ENCODE measurements at regions not wholly inside any gene's neighbourhood (a gene's known extent, or its start where the extent isn't known, plus 50 kb on each side); places are given as distances from the start of the nearest gene placed in this dataset.

DNA sequence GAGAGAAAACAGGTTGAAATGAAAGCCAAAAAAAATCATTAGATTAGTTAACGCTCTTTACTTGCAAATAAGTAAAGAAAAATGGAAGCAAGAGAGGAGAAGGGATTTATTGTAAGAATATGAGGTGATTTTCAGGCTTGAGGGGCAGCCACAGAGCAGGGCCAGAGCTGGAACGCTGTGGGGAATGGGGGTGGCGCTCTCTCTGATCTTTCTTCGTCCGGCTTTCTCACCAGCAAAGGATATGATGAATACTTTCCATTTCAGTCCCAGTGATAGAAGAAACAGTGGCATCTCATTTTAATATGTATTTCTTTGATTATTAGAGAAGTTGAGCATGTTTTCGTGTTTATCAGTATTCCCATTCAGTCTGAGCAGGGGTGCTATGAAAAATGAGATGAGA is 112.2 kb downstream of the SKIDA1 start:
- TF ChIP-seq, protein P1, sequence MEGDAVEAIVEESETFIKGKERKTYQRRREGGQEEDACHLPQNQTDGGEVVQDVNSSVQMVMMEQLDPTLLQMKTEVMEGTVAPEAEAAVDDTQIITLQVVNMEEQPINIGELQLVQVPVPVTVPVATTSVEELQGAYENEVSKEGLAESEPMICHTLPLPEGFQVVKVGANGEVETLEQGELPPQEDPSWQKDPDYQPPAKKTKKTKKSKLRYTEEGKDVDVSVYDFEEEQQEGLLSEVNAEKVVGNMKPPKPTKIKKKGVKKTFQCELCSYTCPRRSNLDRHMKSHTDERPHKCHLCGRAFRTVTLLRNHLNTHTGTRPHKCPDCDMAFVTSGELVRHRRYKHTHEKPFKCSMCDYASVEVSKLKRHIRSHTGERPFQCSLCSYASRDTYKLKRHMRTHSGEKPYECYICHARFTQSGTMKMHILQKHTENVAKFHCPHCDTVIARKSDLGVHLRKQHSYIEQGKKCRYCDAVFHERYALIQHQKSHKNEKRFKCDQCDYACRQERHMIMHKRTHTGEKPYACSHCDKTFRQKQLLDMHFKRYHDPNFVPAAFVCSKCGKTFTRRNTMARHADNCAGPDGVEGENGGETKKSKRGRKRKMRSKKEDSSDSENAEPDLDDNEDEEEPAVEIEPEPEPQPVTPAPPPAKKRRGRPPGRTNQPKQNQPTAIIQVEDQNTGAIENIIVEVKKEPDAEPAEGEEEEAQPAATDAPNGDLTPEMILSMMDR (IDR thresholded peaks at IDR 0.05), result no peak
- no peak for TF ChIP-seq POLR2A (IDR thresholded peaks at IDR 0.05)
